ENCODE measurements at regions not wholly inside any gene's neighbourhood (a gene's known extent, or its start where the extent isn't known, plus 50 kb on each side); places are given as distances from the start of the nearest gene placed in this dataset.
A peak's percentile ranks its signal among the peaks of the same experiment; 100 is the strongest.

DNA sequence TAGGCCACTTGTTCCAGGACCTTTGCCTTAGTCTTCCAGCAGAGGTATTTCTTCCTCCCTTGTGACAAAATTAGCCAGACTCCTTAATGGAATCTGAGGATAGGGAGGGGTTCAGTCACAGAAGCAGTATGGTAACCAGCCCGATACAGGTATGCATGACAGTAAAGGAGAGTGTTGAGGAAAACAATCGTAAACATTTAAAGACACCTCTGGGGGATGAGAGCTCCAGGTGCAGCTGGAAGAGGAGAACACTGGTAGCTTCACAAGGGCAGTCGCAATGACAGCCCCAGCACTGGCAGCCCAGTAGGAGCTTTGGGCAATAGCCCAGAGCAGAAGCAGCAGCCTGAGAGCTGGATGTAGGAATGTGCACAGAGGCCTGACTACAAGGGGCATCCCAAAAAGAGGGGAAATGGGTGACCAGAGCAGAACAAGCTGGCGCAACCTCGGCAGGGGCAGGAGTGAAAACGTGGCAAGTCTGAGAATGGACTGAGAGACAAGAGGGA, 344.9 kb upstream of the JAG1 start:
- H3K27ac ChIP-seq (ENCODE audit: low read depth) = no peak overlapping the region
- DNase-seq (ENCODE audit: low spot score) (peak; percentile 34), ATAC-seq (peak; percentile 59)
- H3K27ac Mint-ChIP-seq = peak overlapping the region; percentile 53; the same call in 1 of the 2 replicates
- H4K20me1 ChIP-seq (replicated peaks; ENCODE audit: insufficient read depth) = no peaks in the 10 kb centered on the region
- H2AFZ ChIP-seq = peak overlapping the region; percentile 78; the same call in 1 of the 2 replicates
- no peak overlapping the region for H3K4me3 Mint-ChIP-seq
- no peaks in the 10 kb centered on the region for H3K9me2 ChIP-seq (ENCODE audit: insufficient read depth)
- H3K4me1 Mint-ChIP-seq = peaks cover 5% of the 10 kb centered on the region; the same call in 2 of the 3 replicates
- peaks cover 2% of the 10 kb centered on the region; the same call in 1 of the 3 replicates for H3K36me3 Mint-ChIP-seq (ENCODE audit: low read depth)
- TF ChIP-seq ZNF114 (CRISPR knock-in tag; IDR thresholded peaks at IDR 0.05) (no peak), NANOG (IDR thresholded peaks at IDR 0.05; ENCODE audit: borderline replicate concordance) (no peak), EZH2phosphoT487 (IDR thresholded peaks at IDR 0.05; ENCODE audit: unreplicated experiment) (no peak), JUNB (IDR thresholded peaks at IDR 0.05; ENCODE audit: unreplicated experiment) (no peak)
- TF ChIP-seq, protein P1, sequence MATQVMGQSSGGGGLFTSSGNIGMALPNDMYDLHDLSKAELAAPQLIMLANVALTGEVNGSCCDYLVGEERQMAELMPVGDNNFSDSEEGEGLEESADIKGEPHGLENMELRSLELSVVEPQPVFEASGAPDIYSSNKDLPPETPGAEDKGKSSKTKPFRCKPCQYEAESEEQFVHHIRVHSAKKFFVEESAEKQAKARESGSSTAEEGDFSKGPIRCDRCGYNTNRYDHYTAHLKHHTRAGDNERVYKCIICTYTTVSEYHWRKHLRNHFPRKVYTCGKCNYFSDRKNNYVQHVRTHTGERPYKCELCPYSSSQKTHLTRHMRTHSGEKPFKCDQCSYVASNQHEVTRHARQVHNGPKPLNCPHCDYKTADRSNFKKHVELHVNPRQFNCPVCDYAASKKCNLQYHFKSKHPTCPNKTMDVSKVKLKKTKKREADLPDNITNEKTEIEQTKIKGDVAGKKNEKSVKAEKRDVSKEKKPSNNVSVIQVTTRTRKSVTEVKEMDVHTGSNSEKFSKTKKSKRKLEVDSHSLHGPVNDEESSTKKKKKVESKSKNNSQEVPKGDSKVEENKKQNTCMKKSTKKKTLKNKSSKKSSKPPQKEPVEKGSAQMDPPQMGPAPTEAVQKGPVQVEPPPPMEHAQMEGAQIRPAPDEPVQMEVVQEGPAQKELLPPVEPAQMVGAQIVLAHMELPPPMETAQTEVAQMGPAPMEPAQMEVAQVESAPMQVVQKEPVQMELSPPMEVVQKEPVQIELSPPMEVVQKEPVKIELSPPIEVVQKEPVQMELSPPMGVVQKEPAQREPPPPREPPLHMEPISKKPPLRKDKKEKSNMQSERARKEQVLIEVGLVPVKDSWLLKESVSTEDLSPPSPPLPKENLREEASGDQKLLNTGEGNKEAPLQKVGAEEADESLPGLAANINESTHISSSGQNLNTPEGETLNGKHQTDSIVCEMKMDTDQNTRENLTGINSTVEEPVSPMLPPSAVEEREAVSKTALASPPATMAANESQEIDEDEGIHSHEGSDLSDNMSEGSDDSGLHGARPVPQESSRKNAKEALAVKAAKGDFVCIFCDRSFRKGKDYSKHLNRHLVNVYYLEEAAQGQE (IDR thresholded peaks at IDR 0.05; ENCODE audit: unreplicated experiment) = no peak
- TF ChIP-seq, protein P2, sequence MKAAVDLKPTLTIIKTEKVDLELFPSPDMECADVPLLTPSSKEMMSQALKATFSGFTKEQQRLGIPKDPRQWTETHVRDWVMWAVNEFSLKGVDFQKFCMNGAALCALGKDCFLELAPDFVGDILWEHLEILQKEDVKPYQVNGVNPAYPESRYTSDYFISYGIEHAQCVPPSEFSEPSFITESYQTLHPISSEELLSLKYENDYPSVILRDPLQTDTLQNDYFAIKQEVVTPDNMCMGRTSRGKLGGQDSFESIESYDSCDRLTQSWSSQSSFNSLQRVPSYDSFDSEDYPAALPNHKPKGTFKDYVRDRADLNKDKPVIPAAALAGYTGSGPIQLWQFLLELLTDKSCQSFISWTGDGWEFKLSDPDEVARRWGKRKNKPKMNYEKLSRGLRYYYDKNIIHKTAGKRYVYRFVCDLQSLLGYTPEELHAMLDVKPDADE (IDR thresholded peaks at IDR 0.05) = no peak
- TF ChIP-seq, protein P3, sequence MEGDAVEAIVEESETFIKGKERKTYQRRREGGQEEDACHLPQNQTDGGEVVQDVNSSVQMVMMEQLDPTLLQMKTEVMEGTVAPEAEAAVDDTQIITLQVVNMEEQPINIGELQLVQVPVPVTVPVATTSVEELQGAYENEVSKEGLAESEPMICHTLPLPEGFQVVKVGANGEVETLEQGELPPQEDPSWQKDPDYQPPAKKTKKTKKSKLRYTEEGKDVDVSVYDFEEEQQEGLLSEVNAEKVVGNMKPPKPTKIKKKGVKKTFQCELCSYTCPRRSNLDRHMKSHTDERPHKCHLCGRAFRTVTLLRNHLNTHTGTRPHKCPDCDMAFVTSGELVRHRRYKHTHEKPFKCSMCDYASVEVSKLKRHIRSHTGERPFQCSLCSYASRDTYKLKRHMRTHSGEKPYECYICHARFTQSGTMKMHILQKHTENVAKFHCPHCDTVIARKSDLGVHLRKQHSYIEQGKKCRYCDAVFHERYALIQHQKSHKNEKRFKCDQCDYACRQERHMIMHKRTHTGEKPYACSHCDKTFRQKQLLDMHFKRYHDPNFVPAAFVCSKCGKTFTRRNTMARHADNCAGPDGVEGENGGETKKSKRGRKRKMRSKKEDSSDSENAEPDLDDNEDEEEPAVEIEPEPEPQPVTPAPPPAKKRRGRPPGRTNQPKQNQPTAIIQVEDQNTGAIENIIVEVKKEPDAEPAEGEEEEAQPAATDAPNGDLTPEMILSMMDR (conservative IDR thresholded peaks at IDR 0.05; ENCODE audit: low read depth in 2 of 2) = no peak
- no peaks in the 10 kb centered on the region for H3K36me3 ChIP-seq (ENCODE audit: insufficient read depth)
- no peak overlapping the region for H3K4me3 ChIP-seq
- 0 out of 3 replicates have a peak, but pooled peaks cover 3% of the 10 kb centered on the region for H3K9me3 Mint-ChIP-seq
- no peaks in the 10 kb centered on the region for H3F3A ChIP-seq (replicated peaks; ENCODE audit: low read depth)
- H3K27me3 Mint-ChIP-seq (ENCODE audit: insufficient read depth, low read depth, poor library complexity) = no peaks in the 10 kb centered on the region
- H3K4me2 ChIP-seq = no peak overlapping the region
- no peaks in the 10 kb centered on the region for H3K4me1 ChIP-seq (ENCODE audit: insufficient read depth)
- H3K27me3 ChIP-seq (ENCODE audit: insufficient read depth) = no peaks in the 10 kb centered on the region
- no peaks in the 10 kb centered on the region for H3K79me2 ChIP-seq (replicated peaks; ENCODE audit: insufficient read depth)

DNA sequence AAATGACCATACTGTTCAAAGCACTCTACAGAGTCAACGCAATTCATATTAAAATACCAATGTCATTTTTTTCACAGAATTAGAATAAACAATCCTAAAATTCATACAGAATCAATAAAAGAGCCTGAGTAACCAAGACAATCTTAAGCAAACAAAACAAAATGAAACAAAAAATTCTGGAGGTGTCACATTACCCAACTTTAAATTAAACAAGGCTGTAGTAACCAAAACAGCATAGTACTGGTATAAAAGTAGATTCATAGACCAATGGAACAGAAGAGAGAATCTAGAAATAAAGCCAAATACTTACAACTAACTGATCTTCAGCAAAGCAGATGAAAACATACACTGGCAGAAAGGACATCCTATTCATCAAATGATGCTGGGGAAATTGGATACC, 346.9 kb upstream of the JAG1 start:
- H3K27ac Mint-ChIP-seq = no peak overlapping the region
- TF ChIP-seq JUNB (IDR thresholded peaks at IDR 0.05; ENCODE audit: unreplicated experiment) = no peak
- TF ChIP-seq, protein P3 (conservative IDR thresholded peaks at IDR 0.05; ENCODE audit: low read depth in 2 of 2) = no peak
- no peak overlapping the region for H3K4me3 Mint-ChIP-seq
- Histone ChIP-seq H3K4me2 (no peak overlapping the region), H3F3A (replicated peaks; ENCODE audit: low read depth) (no peaks in the 10 kb centered on the region), H3K9me2 (ENCODE audit: insufficient read depth) (no peaks in the 10 kb centered on the region), H2AFZ (no peak overlapping the region), H3K79me2 (replicated peaks; ENCODE audit: insufficient read depth) (no peaks in the 10 kb centered on the region), H4K20me1 (replicated peaks; ENCODE audit: insufficient read depth) (no peaks in the 10 kb centered on the region), H3K4me1 (ENCODE audit: insufficient read depth) (no peaks in the 10 kb centered on the region), H3K27me3 (ENCODE audit: insufficient read depth) (no peaks in the 10 kb centered on the region), H3K36me3 (ENCODE audit: insufficient read depth) (no peaks in the 10 kb centered on the region), H3K27ac (ENCODE audit: low read depth) (no peak overlapping the region), H3K4me3 (no peak overlapping the region)
- no peak for ATAC-seq
- peaks cover 5% of the 10 kb centered on the region; the same call in 2 of the 3 replicates for H3K4me1 Mint-ChIP-seq
- no peak for DNase-seq (ENCODE audit: low spot score)
- peaks cover 2% of the 10 kb centered on the region; the same call in 2 of the 3 replicates for H3K36me3 Mint-ChIP-seq (ENCODE audit: low read depth)
- no peaks in the 10 kb centered on the region for H3K27me3 Mint-ChIP-seq (ENCODE audit: insufficient read depth, low read depth, poor library complexity)
- H3K9me3 Mint-ChIP-seq = peaks cover 3% of the 10 kb centered on the region; the same call in 1 of the 3 replicates

Measured in GM23338 (cell line).